Thyroid gland (tissue), 4 donors: ENCODE measurements at regions not wholly inside any gene's neighbourhood (a gene's known extent, or its start where the extent isn't known, plus 50 kb on each side); places are given as distances from the start of the nearest gene placed in this dataset.

Source experiments
- DNase-seq, 2 donors: peaks; one replicate each; pipeline ENCODE4 v3.0.0-alpha.2; 2019
- H3K27ac ChIP-seq, 3 donors: fragments of 200-600 bp; sonication (generic); 1 replicate in 2 of 3; 2 replicates in 1 of 3; pipeline ENCODE4 v1.5.1; 2016 to 2019; ENCODE audit warnings: mild to moderate bottlenecking in 1 of 3, moderate library complexity in 1 of 3
- H3K27me3 ChIP-seq: fragments of 200-600 bp; sonication (generic); one replicate; pipeline ENCODE4 v1.5.1; 2019
- H3K36me3 ChIP-seq, 2 donors: fragments of 200-600 bp; sonication (generic); one replicate each; pipeline ENCODE4 v1.5.1; 2016 to 2019
- H3K4me1 ChIP-seq, 2 donors: fragments of 200-600 bp; sonication (generic); one replicate each; pipeline ENCODE4 v1.5.1; 2017 to 2019
- H3K4me3 ChIP-seq, 3 donors: fragments of 200-600 bp; sonication (generic); replicated peaks in 1 of 3; 1 replicate in 2 of 3; 2 replicates in 1 of 3; pipeline ENCODE4 v1.5.1; 2016; ENCODE audit warnings: mild to moderate bottlenecking in 1 of 3
- H3K9me3 ChIP-seq: fragments of 200-600 bp; sonication (generic); one replicate; pipeline ENCODE4 v1.5.1; 2017
- POLR2A ChIP-seq, 2 donors: fragments of 450-650 bp; IDR thresholded peaks; one replicate each; pipeline ENCODE4 v1.6.1; 2017; ENCODE audit warnings: antibody characterized with exemption in 2 of 2, mild to moderate bottlenecking in 2 of 2, moderate library complexity in 1 of 2
- WGBS, 2 donors: methylation state at CpG; one replicate each; pipeline ENCODE4 v1.1.5; 2017; 5-methylcytosine and 5-hydroxymethylcytosine counted together
- intact Hi-C: fragments of 100-400 bp; cut with DNase I; formaldehyde crosslinking; loops from one replicate; pipeline ENCODE4 v1.15.1; 2023
- TF ChIP-seq, protein P1 (sequence below), 6 experiments: fragments of 200-600 bp in 3 of 6; fragments of 450-650 bp in 3 of 6; sonication (generic) in 3 of 6; IDR thresholded peaks; one replicate each; pipeline ENCODE4 v1.5.1; 2016 to 2019; ENCODE audit warnings: antibody characterized with exemption in 6 of 6, mild to moderate bottlenecking in 2 of 6, inconsistent platforms in 1 of 6, moderate library complexity in 1 of 6

DNA sequence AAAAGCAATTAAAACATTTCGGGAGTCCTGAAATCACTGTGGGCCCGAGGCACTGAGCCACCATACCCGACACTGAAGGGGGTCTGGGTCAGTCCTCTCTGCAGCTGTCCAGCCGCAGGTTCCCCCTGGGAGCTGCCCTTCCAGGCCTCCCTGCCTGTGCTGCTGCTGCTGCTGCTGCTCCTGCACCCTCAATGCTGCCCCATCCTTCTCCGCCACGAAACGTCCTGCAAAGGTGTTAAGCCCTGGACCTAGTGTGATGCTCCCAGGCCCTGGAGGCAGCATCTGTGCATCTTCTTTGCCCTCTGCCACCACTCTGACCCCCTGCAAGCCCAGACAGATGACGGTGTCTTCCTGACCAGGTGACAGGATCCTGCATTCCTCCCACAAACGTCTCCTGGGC is 513.3 kb downstream of the NPHP4 start:
- no peaks in the 10 kb centered on the region for H3K27me3 ChIP-seq
- H3K36me3 ChIP-seq = no peaks in the 10 kb centered on the region
- 76 to 79% methylated on average over 9 of the region's 9 CpGs for WGBS, 2 donors
- no peak for DNase-seq
- no peaks in the 10 kb centered on the region for H3K9me3 ChIP-seq
- no peak for TF ChIP-seq POLR2A (IDR thresholded peaks at IDR 0.05)
- TF ChIP-seq, protein P1, sequence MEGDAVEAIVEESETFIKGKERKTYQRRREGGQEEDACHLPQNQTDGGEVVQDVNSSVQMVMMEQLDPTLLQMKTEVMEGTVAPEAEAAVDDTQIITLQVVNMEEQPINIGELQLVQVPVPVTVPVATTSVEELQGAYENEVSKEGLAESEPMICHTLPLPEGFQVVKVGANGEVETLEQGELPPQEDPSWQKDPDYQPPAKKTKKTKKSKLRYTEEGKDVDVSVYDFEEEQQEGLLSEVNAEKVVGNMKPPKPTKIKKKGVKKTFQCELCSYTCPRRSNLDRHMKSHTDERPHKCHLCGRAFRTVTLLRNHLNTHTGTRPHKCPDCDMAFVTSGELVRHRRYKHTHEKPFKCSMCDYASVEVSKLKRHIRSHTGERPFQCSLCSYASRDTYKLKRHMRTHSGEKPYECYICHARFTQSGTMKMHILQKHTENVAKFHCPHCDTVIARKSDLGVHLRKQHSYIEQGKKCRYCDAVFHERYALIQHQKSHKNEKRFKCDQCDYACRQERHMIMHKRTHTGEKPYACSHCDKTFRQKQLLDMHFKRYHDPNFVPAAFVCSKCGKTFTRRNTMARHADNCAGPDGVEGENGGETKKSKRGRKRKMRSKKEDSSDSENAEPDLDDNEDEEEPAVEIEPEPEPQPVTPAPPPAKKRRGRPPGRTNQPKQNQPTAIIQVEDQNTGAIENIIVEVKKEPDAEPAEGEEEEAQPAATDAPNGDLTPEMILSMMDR (IDR thresholded peaks at IDR 0.05) = no peak
- no peak overlapping the region for H3K27ac ChIP-seq
- intact Hi-C loops = no loop called here
- H3K4me1 ChIP-seq = no peaks in the 10 kb centered on the region
- no peak overlapping the region for H3K4me3 ChIP-seq

DNA sequence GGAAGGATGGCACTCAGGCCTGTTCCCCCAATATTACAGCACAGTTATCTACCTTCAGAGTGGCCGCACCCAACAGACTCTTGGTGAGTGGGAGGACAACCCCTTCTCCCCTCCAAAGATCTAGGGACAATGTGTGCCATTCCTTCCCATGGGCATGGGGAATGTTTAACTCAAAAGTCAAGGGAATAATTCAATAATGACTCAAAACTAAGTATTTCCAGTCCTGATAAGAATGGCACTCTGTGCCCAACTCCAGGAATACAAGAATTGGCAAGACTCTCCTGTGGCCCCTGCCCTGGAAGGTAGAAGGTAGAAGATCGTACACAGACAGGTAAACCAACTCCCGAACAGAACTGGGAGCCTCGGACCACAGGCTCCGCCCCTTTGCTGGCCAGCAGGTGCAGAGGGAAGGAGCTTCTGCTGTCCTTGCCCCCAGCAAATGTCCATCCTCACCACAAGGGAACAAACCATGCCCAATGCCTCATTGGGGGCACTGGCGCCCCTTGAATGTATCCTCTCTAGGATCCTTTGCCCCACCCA is 514.0 kb downstream of the NPHP4 start:
- TF ChIP-seq POLR2A (IDR thresholded peaks at IDR 0.05) = no peak
- no peak overlapping the region for H3K27ac ChIP-seq
- H3K4me3 ChIP-seq = no peak overlapping the region
- H3K4me1 ChIP-seq = no peaks in the 10 kb centered on the region
- no peaks in the 10 kb centered on the region for H3K27me3 ChIP-seq
- 83 to 100% methylated on average over 3 to 6 of the region's 6 CpGs for whole genome bisulfite sequencing, 2 donors
- H3K36me3 ChIP-seq = no peaks in the 10 kb centered on the region
- intact Hi-C loops = no loop called here
- H3K9me3 ChIP-seq = no peaks in the 10 kb centered on the region
- DNase-seq = no peak

DNA sequence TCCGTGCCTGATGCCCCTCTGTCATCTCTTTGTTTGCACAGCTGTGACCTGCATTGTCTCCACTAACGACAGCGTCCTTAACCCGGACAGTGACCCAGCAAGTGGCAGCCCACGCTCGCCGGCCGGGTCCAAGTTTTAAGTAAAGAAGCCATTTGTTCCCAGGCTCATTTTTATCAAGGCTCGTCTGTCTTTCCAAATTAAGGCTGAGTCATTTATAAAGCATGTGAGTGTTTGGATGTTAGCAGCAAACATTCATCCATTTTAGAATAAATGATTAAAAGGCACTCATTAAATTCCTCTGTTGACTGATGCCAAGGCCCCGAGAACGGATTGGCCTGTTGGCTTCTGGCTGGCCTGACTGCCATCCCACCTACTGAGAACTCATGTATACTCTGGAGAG is 514.5 kb downstream of the NPHP4 start:
- intact Hi-C loops = no loop called here
- Histone ChIP-seq H3K4me1 (no peaks in the 10 kb centered on the region), H3K27me3 (no peaks in the 10 kb centered on the region), H3K4me3 (no peak overlapping the region), H3K9me3 (no peaks in the 10 kb centered on the region), H3K27ac (no peak overlapping the region), H3K36me3 (no peaks in the 10 kb centered on the region)
- 50 to 65% methylated on average over 11 of the region's 11 CpGs for WGBS, 2 donors
- TF ChIP-seq, protein P1 (IDR thresholded peaks at IDR 0.05) = no peak
- TF ChIP-seq POLR2A (IDR thresholded peaks at IDR 0.05) = no peak
- no peak for DNase-seq

DNA sequence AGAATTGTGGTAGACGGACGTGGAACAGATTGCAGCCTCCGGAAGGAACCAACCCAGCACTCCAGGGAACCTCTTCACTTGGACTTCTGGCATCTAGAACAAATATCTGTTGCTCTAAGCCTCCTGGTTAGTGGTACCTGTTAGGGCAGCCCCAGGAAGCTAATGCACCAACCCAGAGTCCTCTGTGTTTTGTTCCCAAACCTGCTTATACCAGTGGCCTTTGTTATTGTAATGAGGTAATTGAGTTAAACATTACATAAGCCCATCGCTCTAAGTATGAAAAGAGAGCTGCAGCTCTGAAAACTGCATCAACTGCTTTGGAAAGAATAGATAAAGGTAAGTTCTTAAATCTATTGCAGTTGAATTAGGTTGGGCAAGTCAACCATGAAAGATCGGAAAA is 516.7 kb downstream of the NPHP4 start:
- TF ChIP-seq, protein P1 (IDR thresholded peaks at IDR 0.05) = no peak
- no peak for TF ChIP-seq POLR2A (IDR thresholded peaks at IDR 0.05)
- no peaks in the 10 kb centered on the region for H3K36me3 ChIP-seq
- no peak overlapping the region for H3K27ac ChIP-seq
- H3K9me3 ChIP-seq = no peaks in the 10 kb centered on the region
- DNase-seq = no peak
- 82 to 85% methylated on average over 5 of the region's 5 CpGs for WGBS, 2 donors
- no peaks in the 10 kb centered on the region for H3K27me3 ChIP-seq
- H3K4me3 ChIP-seq = no peak overlapping the region
- H3K4me1 ChIP-seq = no peaks in the 10 kb centered on the region
- intact Hi-C loops = no loop called here

DNA sequence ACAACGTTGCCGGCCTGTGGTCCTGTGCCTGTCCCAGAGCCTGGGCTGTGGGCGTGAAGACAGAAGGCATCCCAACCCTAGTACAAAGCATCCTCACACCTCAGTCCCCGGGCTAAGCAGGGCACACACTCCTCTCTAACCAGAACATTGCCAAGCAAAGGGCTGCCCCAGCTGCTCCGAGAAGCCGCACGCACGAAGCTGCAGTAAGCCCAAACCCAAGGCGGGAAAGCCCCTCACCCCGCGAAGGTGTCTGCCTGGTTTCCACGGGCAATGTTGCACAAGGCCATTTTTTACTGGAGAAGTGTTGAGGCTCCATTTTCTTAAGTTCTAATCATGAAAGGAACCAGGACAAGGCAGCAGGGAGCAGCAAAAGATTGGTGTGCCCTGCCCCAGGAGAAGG is 519.0 kb downstream of the NPHP4 start:
- intact Hi-C loops = no loop called here
- no peak for DNase-seq
- Histone ChIP-seq H3K9me3 (no peaks in the 10 kb centered on the region), H3K27me3 (no peaks in the 10 kb centered on the region), H3K4me1 (no peaks in the 10 kb centered on the region), H3K27ac (no peak overlapping the region), H3K36me3 (no peaks in the 10 kb centered on the region), H3K4me3 (no peak overlapping the region)
- TF ChIP-seq, protein P1 (IDR thresholded peaks at IDR 0.05) = no peak
- no peak for TF ChIP-seq POLR2A (IDR thresholded peaks at IDR 0.05)
- 90 to 91% methylated on average over 10 to 12 of the region's 12 CpGs for WGBS, 2 donors

DNA sequence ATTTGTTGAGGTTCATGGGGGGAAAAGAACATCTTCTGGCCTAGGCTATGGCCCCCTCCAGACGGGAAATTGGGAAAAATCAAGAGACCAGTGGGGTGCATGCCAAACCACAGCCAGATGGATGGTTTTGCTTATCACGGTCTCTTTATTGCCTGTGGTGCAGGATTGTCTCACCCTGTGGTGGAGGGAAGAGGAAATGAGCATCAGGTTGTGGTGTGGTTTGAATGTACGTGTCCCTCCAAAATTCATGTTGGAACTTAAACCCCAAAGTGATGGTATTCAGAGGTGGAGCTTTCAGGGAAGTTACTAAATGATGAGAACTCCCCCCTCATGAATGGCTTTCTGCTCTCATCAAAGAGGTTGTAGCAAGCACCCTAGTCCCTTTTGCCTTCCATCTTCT is 525.7 kb downstream of the NPHP4 start:
- no peak overlapping the region for H3K27ac ChIP-seq
- no peaks in the 10 kb centered on the region for H3K27me3 ChIP-seq
- intact Hi-C loops = no loop called here
- H3K4me1 ChIP-seq = no peaks in the 10 kb centered on the region
- H3K36me3 ChIP-seq = no peaks in the 10 kb centered on the region
- no peak for DNase-seq
- 50 to 66% methylated on average over 3 of the region's 3 CpGs for WGBS, 2 donors
- no peak overlapping the region for H3K4me3 ChIP-seq
- no peaks in the 10 kb centered on the region for H3K9me3 ChIP-seq
- TF ChIP-seq, protein P1 (IDR thresholded peaks at IDR 0.05) = no peak
- TF ChIP-seq POLR2A (IDR thresholded peaks at IDR 0.05) = no peak
